ENCODE measurements at regions not wholly inside any gene's neighbourhood (a gene's known extent, or its start where the extent isn't known, plus 50 kb on each side); places are given as distances from the start of the nearest gene placed in this dataset.

- no peak for DNase-seq (ENCODE audit: low spot score)
- intact Hi-C loops (cut with DNase I): no loop called here
- H3K4me3 ChIP-seq: no peak overlapping the region
- TF ChIP-seq POLR2AphosphoS5 (IDR thresholded peaks at IDR 0.05) (no peak), POLR2A (IDR thresholded peaks at IDR 0.05) (no peak)
- TF ChIP-seq, protein P1, sequence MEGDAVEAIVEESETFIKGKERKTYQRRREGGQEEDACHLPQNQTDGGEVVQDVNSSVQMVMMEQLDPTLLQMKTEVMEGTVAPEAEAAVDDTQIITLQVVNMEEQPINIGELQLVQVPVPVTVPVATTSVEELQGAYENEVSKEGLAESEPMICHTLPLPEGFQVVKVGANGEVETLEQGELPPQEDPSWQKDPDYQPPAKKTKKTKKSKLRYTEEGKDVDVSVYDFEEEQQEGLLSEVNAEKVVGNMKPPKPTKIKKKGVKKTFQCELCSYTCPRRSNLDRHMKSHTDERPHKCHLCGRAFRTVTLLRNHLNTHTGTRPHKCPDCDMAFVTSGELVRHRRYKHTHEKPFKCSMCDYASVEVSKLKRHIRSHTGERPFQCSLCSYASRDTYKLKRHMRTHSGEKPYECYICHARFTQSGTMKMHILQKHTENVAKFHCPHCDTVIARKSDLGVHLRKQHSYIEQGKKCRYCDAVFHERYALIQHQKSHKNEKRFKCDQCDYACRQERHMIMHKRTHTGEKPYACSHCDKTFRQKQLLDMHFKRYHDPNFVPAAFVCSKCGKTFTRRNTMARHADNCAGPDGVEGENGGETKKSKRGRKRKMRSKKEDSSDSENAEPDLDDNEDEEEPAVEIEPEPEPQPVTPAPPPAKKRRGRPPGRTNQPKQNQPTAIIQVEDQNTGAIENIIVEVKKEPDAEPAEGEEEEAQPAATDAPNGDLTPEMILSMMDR (IDR thresholded peaks at IDR 0.05): no peak
- no peaks in the 10 kb centered on the region for H3K27me3 ChIP-seq (replicated peaks; ENCODE audit: insufficient read depth)
- H3K36me3 ChIP-seq: no peaks in the 10 kb centered on the region
- no peak overlapping the region for H3K27ac ChIP-seq
- peaks cover 10% of the 10 kb centered on the region for H3K4me1 ChIP-seq (replicated peaks)
- WGBS: 53% methylated on average over 15 of the region's 15 CpGs
- H3K9me3 ChIP-seq: no peaks in the 10 kb centered on the region
Observed at GRCh38 chr1:9471679-9472078, 67.6 kb upstream of the SLC25A33 start.

DNA sequence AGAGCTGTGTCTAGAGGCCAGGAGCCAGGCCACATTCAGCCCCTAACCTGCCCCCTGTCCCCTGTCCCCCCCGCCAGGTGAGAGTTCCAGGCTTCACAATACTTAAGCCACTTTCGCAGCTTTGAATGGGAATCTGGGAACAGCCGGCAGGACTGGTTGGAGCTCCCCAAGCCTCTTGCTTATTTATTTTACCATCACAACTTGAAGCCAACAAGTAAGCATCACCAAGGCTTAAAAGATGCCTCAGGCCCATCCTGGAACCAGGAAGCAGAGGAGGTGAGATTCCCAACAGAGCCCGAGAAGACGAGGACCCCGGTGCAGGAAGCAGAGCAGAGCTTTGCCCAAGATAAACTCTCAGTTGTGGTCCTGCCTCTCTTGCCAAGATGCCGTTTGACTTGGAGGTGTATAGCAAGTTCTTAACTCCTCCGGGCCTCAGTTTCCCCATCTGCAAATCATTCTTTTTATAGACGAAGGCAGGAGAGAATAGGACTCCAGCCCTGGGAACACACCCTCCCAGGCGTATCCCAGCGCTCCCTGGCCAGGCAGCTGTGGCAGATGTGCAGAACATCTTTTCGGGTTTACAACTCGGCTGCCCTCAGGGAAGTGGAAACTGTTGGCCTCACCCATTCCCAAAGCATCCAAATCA lies 66.8 kb upstream of the SLC25A33 start:
- Histone ChIP-seq H3K27me3 (replicated peaks; ENCODE audit: insufficient read depth) (no peaks in the 10 kb centered on the region), H3K27ac (no peak overlapping the region), H3K9me3 (no peaks in the 10 kb centered on the region), H3K4me1 (replicated peaks) (peaks cover 3% of the 10 kb centered on the region), H3K36me3 (no peaks in the 10 kb centered on the region), H3K4me3 (no peak overlapping the region)
- TF ChIP-seq, protein P1 (IDR thresholded peaks at IDR 0.05): no peak
- no peak for TF ChIP-seq POLR2A (IDR thresholded peaks at IDR 0.05)
- no peak for TF ChIP-seq POLR2AphosphoS5 (IDR thresholded peaks at IDR 0.05)
- 46% methylated on average over 13 of the region's 13 CpGs for WGBS
- intact Hi-C loops (cut with DNase I): no loop called here
- no peak for DNase-seq (ENCODE audit: low spot score)

DNA sequence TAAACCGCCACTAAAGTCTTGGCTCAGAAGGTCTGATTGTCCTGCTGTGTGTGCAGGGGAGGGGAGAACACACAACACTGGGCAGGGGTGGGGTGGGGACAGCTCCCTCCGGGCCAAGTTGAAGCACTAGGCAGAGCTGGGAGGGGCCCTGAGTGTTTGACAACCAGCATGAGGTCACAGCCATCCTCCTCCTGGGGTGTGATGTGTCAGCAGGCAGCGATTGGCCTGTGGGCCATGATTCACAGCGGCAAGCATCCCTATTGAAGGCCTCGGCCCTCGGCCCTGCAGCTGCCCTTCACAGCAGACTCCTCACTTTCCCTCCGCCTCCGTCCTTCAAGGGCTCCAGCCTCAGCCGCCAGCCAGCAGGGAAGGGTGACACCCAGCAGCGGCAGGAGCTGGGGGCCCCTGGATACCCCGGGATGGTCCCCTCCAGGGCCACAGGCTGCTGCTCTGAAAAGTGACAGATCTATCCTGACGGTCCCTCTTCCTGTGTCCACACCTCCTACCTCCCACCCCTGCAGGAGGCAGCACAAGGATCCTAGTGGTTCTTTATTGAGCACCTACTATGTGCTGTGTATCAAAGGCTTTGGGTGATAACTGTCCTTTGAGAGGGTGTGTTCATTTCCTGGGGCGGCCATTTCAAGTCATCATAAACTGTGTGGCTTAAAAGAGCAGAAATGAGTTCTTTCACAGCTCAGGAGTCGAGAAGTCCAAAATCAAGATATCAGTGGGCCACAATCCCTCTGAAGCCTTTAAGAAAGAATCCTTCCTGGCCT lies 66.0 kb upstream of the SLC25A33 start:
- no peak for DNase-seq (ENCODE audit: low spot score)
- 47% methylated on average over 14 of the region's 14 CpGs for WGBS
- H3K4me1 ChIP-seq (replicated peaks): no peaks in the 10 kb centered on the region
- H3K36me3 ChIP-seq: no peaks in the 10 kb centered on the region
- no peaks in the 10 kb centered on the region for H3K9me3 ChIP-seq
- intact Hi-C loops (cut with DNase I): no loop called here
- no peak overlapping the region for H3K4me3 ChIP-seq
- H3K27me3 ChIP-seq (replicated peaks; ENCODE audit: insufficient read depth): no peaks in the 10 kb centered on the region
- no peak for TF ChIP-seq POLR2A (IDR thresholded peaks at IDR 0.05)
- TF ChIP-seq, protein P1 (IDR thresholded peaks at IDR 0.05): no peak
- no peak for TF ChIP-seq POLR2AphosphoS5 (IDR thresholded peaks at IDR 0.05)
- H3K27ac ChIP-seq: no peak overlapping the region

DNA sequence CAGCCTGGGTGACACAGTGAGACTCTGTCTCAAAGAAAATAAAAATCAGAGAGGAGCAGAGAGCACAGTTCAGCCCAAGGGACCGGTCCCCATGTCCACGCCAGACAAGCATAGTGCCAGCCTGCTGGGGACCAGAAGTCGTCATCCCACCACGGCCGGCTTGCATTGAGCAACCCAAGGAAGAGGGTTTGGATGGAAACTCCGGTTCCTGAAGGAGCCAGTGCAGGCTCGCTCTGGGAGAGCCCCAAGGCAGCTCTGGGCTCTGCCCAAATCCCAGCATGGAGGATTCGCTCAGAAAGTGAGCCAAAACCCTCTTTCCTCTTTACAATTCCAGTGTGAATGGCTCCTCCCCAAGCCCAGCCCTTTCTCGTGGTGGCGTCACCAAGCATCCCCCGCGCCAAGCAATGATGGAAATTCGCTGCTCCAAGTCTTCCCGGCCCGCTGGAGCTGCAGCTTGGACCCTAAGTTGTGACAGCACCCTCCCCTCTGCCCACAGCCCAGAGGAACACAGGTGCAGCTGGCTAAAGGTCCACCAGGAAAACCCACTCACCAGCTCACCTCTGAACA lies 64.1 kb upstream of the SLC25A33 start:
- Histone ChIP-seq H3K36me3 (no peaks in the 10 kb centered on the region), H3K4me3 (no peak overlapping the region), H3K9me3 (no peaks in the 10 kb centered on the region), H3K4me1 (replicated peaks) (no peaks in the 10 kb centered on the region), H3K27me3 (replicated peaks; ENCODE audit: insufficient read depth) (no peaks in the 10 kb centered on the region), H3K27ac (no peak overlapping the region)
- no peak for DNase-seq (ENCODE audit: low spot score)
- no peak for TF ChIP-seq POLR2AphosphoS5 (IDR thresholded peaks at IDR 0.05)
- TF ChIP-seq, protein P1 (IDR thresholded peaks at IDR 0.05): no peak
- TF ChIP-seq POLR2A (IDR thresholded peaks at IDR 0.05): no peak
- intact Hi-C loops (cut with DNase I): no loop called here
- 45% methylated on average over 15 of the region's 15 CpGs for WGBS

Data from prostate gland (tissue), 2 donors.